KMS-11 (cell line): ENCODE measurements at regions not wholly inside any gene's neighbourhood (a gene's known extent, or its start where the extent isn't known, plus 50 kb on each side); places are given as distances from the start of the nearest gene placed in this dataset.

Experiments
- H2AFZ ChIP-seq: fragments of 200-600 bp; sonication (generic); 2 replicates; pipeline ENCODE4 v1.6.1; 2016; ENCODE audit warnings: antibody characterized with exemption, mixed run types, low read depth
- H3K27ac ChIP-seq: fragments of 200-600 bp; sonication (generic); 2 replicates; pipeline ENCODE4 v1.6.1; 2016; ENCODE audit warnings: mild to moderate bottlenecking, mixed run types
- H3K27me3 ChIP-seq: fragments of 200-600 bp; sonication (generic); 2 replicates; pipeline ENCODE4 v1.6.1; 2017; ENCODE audit warnings: mild to moderate bottlenecking, low read depth, mixed run types, moderate library complexity; ENCODE audit not compliant: insufficient read depth
- H3K36me3 ChIP-seq: fragments of 200-600 bp; sonication (generic); 2 replicates; pipeline ENCODE4 v1.6.1; 2017; ENCODE audit warnings: mild to moderate bottlenecking, mixed run types; ENCODE audit not compliant: insufficient read depth
- H3K4me1 ChIP-seq: fragments of 200-600 bp; sonication (generic); 2 replicates; pipeline ENCODE4 v1.6.1; 2016; ENCODE audit warnings: mild to moderate bottlenecking, low read depth, mixed run types; ENCODE audit not compliant: poor library complexity, severe bottlenecking
- H3K4me2 ChIP-seq: fragments of 200-600 bp; sonication (generic); 2 replicates; pipeline ENCODE4 v1.7.0; 2016; ENCODE audit warnings: mild to moderate bottlenecking, mixed run types
- H3K4me3 ChIP-seq: fragments of 200-600 bp; sonication (generic); IDR thresholded peaks from 2 replicates; pipeline ENCODE4 v1.6.1; 2017; ENCODE audit warnings: low read depth, low read length, mixed read lengths; ENCODE audit not compliant: insufficient read depth
- H3K79me2 ChIP-seq: fragments of 200-600 bp; sonication (generic); 2 replicates; pipeline ENCODE4 v1.6.1; 2016; ENCODE audit warnings: low read depth, mixed run types; ENCODE audit not compliant: insufficient read depth
- H3K9ac ChIP-seq: fragments of 200-600 bp; sonication (generic); 2 replicates; pipeline ENCODE4 v1.6.1; 2016; ENCODE audit warnings: mild to moderate bottlenecking, mixed run types
- H4K20me1 ChIP-seq: fragments of 200-600 bp; sonication (generic); 2 replicates; pipeline ENCODE4 v1.6.1; 2016; ENCODE audit warnings: mild to moderate bottlenecking, mixed run types; ENCODE audit not compliant: insufficient read depth
- CTCF ChIP-seq: fragments of 200-600 bp; sonication (generic); conservative IDR thresholded peaks from 2 replicates; pipeline ENCODE4 v1.6.1; 2017; ENCODE audit warnings: low read depth, mild to moderate bottlenecking, antibody characterized with exemption, low read length, moderate library complexity, mixed read lengths

GRCh38 chr6:50128420-50129005, 78.8 kb upstream of the DEFB112 start:
- Histone ChIP-seq H2AFZ (no peak overlapping the region), H3K27ac (no peak overlapping the region), H3K4me1 (no peaks in the 10 kb centered on the region), H3K27me3 (no peaks in the 10 kb centered on the region), H3K4me3 (no peak overlapping the region), H3K9ac (no peak overlapping the region), H4K20me1 (no peaks in the 10 kb centered on the region), H3K79me2 (no peaks in the 10 kb centered on the region), H3K36me3 (no peaks in the 10 kb centered on the region), H3K4me2 (no peak overlapping the region)
- TF ChIP-seq CTCF, result peak; percentile 60; the same call in 1 of the 2 replicates

DNA sequence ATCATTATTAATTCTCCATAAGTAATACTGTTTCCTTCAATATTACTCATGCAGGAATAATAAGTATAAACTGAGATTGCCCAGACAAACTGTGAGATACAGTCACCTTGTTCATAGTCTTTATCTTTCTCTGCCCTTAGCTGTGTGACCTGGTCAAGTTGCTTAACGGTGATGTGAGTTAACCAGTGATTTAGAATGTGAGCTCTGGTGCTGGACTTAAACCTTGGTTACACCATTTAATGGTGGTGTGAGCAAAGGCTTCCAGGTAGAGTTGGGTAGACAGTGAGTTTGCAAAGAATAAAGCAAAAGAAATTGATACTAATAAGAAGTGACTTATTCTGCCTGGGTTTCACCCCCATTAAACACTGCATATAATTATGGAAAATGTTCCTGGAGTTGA, 86.2 kb upstream of the DEFB112 start:
- no peaks in the 10 kb centered on the region for H3K36me3 ChIP-seq
- no peaks in the 10 kb centered on the region for H3K79me2 ChIP-seq
- H3K4me2 ChIP-seq, result no peak overlapping the region
- H3K27ac ChIP-seq, result no peak overlapping the region
- no peaks in the 10 kb centered on the region for H3K27me3 ChIP-seq
- no peak overlapping the region for H3K9ac ChIP-seq
- TF ChIP-seq CTCF, result no peak
- H3K4me3 ChIP-seq, result no peak overlapping the region
- no peaks in the 10 kb centered on the region for H4K20me1 ChIP-seq
- H3K4me1 ChIP-seq, result no peaks in the 10 kb centered on the region
- no peak overlapping the region for H2AFZ ChIP-seq

DNA sequence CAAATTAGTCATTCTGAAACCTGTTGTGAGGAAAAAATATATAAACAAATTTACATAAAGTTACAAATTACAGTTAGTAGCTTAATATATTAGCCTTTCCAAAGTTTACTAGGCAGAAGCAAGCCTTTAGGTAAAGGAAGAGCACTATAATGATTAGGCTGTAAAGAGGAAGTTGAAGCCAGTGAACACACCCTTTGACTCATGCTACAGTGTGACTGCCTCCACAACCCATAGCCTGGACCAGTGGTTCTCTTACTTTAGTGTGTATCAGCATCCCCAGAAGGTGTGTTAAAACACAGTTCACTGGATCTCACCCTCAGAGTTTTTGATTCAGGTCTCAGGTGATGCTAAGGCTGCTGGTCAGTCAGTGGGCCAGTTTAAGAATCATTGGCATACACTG, 91.4 kb upstream of the DEFB112 start:
- TF ChIP-seq CTCF, result no peak

DNA sequence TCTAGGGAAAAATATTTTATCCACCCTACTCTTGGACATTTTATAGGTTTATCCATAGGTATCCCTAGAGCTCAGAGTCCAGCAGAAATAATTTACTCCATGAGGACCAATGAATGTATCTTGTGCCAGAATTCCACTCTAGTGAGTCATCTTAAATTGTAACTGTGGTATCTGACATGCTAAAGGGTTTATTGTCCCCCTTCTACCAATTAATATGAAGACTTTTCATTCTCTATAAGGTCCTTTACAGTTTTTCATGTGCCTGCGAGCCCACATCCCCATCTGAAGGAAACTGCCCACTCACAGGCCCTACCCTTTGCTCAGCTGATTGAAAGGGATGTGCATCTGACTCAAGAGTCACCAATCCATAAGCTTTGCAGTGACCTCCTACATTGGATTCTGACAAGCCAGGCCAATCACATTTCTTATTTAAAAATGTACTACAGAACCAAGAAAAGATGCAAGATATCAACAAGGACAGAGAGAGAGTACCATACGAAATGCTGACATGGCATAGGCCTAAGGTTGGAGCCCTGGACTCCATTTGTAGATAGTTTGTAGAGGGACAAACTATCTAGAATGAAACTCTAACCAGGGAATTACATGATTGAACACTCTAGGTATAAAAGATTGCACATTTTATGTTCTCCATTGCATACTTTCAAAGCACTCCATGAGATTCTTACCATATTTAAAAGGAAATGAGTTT, 93.4 kb upstream of the DEFB112 start:
- H3K27me3 ChIP-seq, result no peaks in the 10 kb centered on the region
- no peaks in the 10 kb centered on the region for H3K36me3 ChIP-seq
- TF ChIP-seq CTCF, result no peak
- no peak overlapping the region for H3K27ac ChIP-seq
- no peak overlapping the region for H3K9ac ChIP-seq
- H3K4me1 ChIP-seq, result no peaks in the 10 kb centered on the region
- H3K4me3 ChIP-seq, result no peak overlapping the region
- H3K79me2 ChIP-seq, result no peaks in the 10 kb centered on the region
- H4K20me1 ChIP-seq, result no peaks in the 10 kb centered on the region
- no peak overlapping the region for H2AFZ ChIP-seq
- H3K4me2 ChIP-seq, result no peak overlapping the region

More for the DNA sequence above, 91.4 kb upstream of the DEFB112 start:
- Histone ChIP-seq H4K20me1 (no peaks in the 10 kb centered on the region), H3K4me3 (no peak overlapping the region), H3K27ac (no peak overlapping the region), H3K79me2 (no peaks in the 10 kb centered on the region), H3K4me1 (no peaks in the 10 kb centered on the region), H3K36me3 (no peaks in the 10 kb centered on the region), H3K27me3 (no peaks in the 10 kb centered on the region), H3K9ac (no peak overlapping the region), H3K4me2 (no peak overlapping the region), H2AFZ (no peak overlapping the region)
